Lung (tissue), 11 donors: ENCODE measurements at regions not wholly inside any gene's neighbourhood (a gene's known extent, or its start where the extent isn't known, plus 50 kb on each side); places are given as distances from the start of the nearest gene placed in this dataset.
A peak's percentile ranks its signal among the peaks of the same experiment; 100 is the strongest.

ENCODE experiments used
- ATAC-seq: fragments of 200-7000 bp; cut with Tn5 transposase; one replicate; pipeline ENCODE4 v1.9.1; 2020; ENCODE audit warnings: moderate number of reproducible peaks; ENCODE audit not compliant: insufficient read depth, low FRiP score
- DNase-seq, 3 donors: peaks; one replicate each; pipeline ENCODE4 v3.0.0-alpha.2; 2013 to 2017
- H3K27ac ChIP-seq, 2 donors: one replicate each; pipeline ENCODE4 v1.5.1; 2013; ENCODE audit warnings: mild to moderate bottlenecking in 2 of 2, moderate library complexity in 2 of 2, control low read depth in 1 of 2, inconsistent platforms in 1 of 2, low read depth in 1 of 2, low read length in 1 of 2
- H3K27me3 ChIP-seq, 3 donors: one replicate each; pipeline ENCODE4 v1.5.1; 2013; ENCODE audit warnings: low read length in 2 of 3; ENCODE audit not compliant: control insufficient read depth in 3 of 3, insufficient read depth in 3 of 3
- H3K36me3 ChIP-seq, 4 donors: one replicate each; pipeline ENCODE4 v1.5.1; 2013; ENCODE audit warnings: low read length in 4 of 4, mild to moderate bottlenecking in 1 of 4, moderate library complexity in 1 of 4; ENCODE audit not compliant: control insufficient read depth in 4 of 4, insufficient read depth in 4 of 4
- H3K4me1 ChIP-seq, 5 donors: one replicate each; pipeline ENCODE4 v1.5.1; 2013; ENCODE audit warnings: low read length in 5 of 5, mild to moderate bottlenecking in 2 of 5, moderate library complexity in 1 of 5; ENCODE audit not compliant: control insufficient read depth in 5 of 5, insufficient read depth in 5 of 5
- H3K4me3 ChIP-seq: one replicate; pipeline ENCODE4 v1.5.1; 2013; ENCODE audit warnings: mild to moderate bottlenecking, control low read depth, moderate library complexity
- H3K9ac ChIP-seq, 2 donors: one replicate each; pipeline ENCODE4 v1.5.1; 2013; ENCODE audit warnings: low read length in 2 of 2, control low read depth in 1 of 2; ENCODE audit not compliant: insufficient read depth in 1 of 2
- H3K9me3 ChIP-seq, 4 donors: one replicate each; pipeline ENCODE4 v1.5.1; 2013; ENCODE audit warnings: low read length in 3 of 4, mild to moderate bottlenecking in 1 of 4, moderate library complexity in 1 of 4; ENCODE audit not compliant: control insufficient read depth in 4 of 4, insufficient read depth in 3 of 4
- CTCF ChIP-seq: IDR thresholded peaks from 2 replicates; pipeline ENCODE4 v1.5.1; 2012; ENCODE audit warnings: mild to moderate bottlenecking; ENCODE audit errors: control extremely low read depth, extremely low read depth
- WGBS, 2 donors: extraction: QIAGEN DNeasy Blood & Tissue Kit; methylation state at CpG; one replicate each; pipeline ENCODE4 v1.1.7; 2013; 5-methylcytosine and 5-hydroxymethylcytosine counted together
- donor health status: control.
- donor health status: control.
- donor health status: Bipolar disorder and iron deficiency.
- donor health status: healthy.
- donor health status: DM: yes; HTN: yes; CAD: no.

GRCh38 chr11:114949614-114950351 lies 271.5 kb downstream of the NXPE2 start:
- H3K9me3 ChIP-seq: peaks cover 0 to 2% (median 0%) of the 10 kb centered on the region in 4 donors
- ATAC-seq (no peak), DNase-seq (no peak)
- H3K4me3 ChIP-seq: no peak overlapping the region
- H3K27ac ChIP-seq: no peak overlapping the region
- no peak for TF ChIP-seq CTCF
- WGBS, 2 donors: 86 to 87% methylated on average over 13 of the region's 13 CpGs
- no peaks in the 10 kb centered on the region for H3K36me3 ChIP-seq
- H3K4me1 ChIP-seq: no peaks in the 10 kb centered on the region
- no peak overlapping the region for H3K9ac ChIP-seq
- H3K27me3 ChIP-seq: no peaks in the 10 kb centered on the region

GRCh38 chr11:114953039-114953438 lies 274.7 kb downstream of the NXPE2 start:
- H3K4me3 ChIP-seq: no peak overlapping the region
- peak in 1 of 3 donors; percentile 23 for DNase-seq
- peaks cover 0 to 4% (median 0%) of the 10 kb centered on the region in 3 donors for H3K27me3 ChIP-seq
- H3K27ac ChIP-seq: no peak overlapping the region
- peaks cover 0 to 2% (median 0%) of the 10 kb centered on the region in 4 donors for H3K9me3 ChIP-seq
- TF ChIP-seq CTCF: no peak
- 91 to 93% methylated on average over 1 of the region's 1 CpG for WGBS, 2 donors
- H3K9ac ChIP-seq: no peak overlapping the region
- H3K36me3 ChIP-seq: no peaks in the 10 kb centered on the region
- no peak for ATAC-seq
- no peaks in the 10 kb centered on the region for H3K4me1 ChIP-seq

GRCh38 chr11:114955923-114956322 lies 277.6 kb downstream of the NXPE2 start:
- no peak overlapping the region for H3K27ac ChIP-seq
- H3K4me3 ChIP-seq: no peak overlapping the region
- no peak for DNase-seq
- H3K27me3 ChIP-seq: peaks cover 0 to 4% (median 0%) of the 10 kb centered on the region in 3 donors
- H3K9me3 ChIP-seq: peaks cover 0 to 2% (median 0%) of the 10 kb centered on the region in 4 donors
- no peak for TF ChIP-seq CTCF
- H3K9ac ChIP-seq: no peak overlapping the region
- no peak for ATAC-seq
- no peaks in the 10 kb centered on the region for H3K36me3 ChIP-seq
- no peaks in the 10 kb centered on the region for H3K4me1 ChIP-seq
- WGBS, 2 donors: 62 to 74% methylated on average over 1 of the region's 1 CpG
